MV-4-11 (cell line): ENCODE measurements at regions not wholly inside any gene's neighbourhood (a gene's known extent, or its start where the extent isn't known, plus 50 kb on each side); places are given as distances from the start of the nearest gene placed in this dataset.
"Not testable (repeated sequence)": the region's sequence is repeated elsewhere in the genome, so short reads cannot be mapped to it uniquely, and the experiment has no call there.

Experiments
- DNase-seq: peaks from one replicate; lab custom pipeline; 2025; lab: John Stamatoyannopoulos, UW

DNA sequence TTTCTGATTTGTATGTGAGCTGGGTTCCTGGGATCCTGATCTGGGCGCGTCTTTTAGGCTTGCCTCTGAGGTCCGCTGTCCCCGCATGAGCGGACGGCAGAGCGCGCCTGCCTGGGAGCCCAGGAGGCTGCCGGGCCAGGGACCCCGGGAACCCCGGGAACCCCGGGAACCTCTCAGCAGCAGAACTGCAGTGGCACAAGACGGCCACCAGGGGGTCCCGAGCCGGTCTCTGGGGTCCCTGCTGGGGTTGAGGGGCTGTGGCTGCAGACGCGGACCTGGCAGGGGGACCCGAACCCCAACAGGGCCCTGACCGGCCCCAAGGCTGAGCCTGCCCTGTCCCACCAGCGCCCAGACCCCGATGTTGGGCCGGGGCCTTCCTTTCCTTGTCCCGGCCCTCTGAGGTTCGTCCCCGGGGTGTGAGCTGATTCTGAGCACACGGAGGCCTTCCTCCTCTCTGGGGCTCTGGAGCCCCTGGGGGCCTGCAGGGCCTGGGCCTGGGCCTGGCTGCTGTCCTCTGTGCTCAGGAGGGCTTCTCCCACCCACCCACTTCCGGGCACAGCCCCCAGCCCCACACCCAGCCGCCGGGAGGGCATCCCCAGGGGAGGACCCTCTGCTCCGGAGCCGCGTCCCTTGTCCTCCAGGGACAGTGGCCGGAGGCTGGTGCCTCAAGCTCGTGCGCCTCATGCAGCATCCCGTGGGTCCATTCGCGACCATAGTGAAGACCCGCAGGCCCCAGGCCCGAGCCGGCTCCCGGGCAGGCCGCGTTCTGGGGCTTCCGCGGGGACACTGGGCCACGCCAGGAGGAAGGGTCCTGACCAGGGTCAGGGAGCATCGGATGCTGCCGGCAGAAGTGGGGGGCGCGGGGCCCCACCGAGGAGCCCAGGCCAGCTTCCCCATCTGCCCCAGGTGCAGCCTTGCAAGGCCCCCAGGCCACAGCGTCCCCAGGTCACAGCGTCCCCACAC, 152.9 kb downstream of the TMEM121 start:
- not testable (repeated sequence) for DNase-seq

GRCh38 chr14:105679959-105680735, 153.8 kb downstream of the TMEM121 start:
- DNase-seq = not testable (repeated sequence)

DNA sequence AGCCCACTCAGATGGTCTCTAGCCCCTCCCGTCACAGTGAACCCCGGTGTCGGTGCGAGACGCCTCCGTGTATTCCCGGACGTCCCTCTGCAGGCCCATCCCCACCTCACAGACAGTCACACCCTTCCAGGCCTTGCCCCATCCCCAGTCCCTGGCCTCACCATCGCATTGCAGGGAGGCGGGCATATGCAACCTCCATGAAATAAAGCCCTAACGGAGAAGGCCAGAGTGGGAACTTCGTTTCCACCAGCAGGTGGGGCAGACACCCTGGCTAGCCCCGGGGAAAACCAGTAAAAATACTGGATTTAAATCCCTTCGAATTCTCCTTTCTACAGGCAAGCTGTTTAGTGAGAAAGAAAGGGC, 154.3 kb downstream of the TMEM121 start:
- DNase-seq = not testable (repeated sequence)

DNA sequence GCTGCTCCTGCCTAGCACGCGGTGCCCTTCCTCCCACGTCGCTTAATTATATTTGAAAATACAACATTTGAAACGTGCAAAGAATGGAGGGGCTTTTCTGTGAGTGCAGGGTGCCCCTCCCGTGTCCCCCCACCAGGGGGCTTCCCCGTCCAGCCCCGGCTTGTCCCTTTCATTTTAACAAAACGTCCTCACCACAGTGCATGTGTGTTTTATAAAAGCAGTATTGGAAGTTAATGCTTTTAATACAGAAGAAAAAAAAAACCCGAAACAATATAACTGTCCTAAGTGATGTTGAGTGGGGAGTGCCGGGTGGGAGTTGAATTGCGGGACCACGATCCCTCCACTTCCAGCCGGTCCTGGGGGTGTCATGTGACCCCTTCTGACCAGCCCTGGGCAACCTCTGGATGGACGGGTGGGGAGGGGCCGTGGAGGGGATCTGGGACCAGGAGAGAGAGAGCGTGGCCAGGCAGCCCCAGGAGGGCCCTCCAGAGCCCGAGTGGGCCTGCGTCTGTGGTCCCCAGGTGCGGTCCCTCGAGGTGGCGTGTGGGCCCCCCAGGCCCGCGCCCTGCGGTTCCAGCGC, 155.3 kb downstream of the TMEM121 start:
- DNase-seq = not testable (repeated sequence)

- DNase-seq = not testable (repeated sequence)
Observed at GRCh38 chr14:105682442-105682841, 156.1 kb downstream of the TMEM121 start.

DNA sequence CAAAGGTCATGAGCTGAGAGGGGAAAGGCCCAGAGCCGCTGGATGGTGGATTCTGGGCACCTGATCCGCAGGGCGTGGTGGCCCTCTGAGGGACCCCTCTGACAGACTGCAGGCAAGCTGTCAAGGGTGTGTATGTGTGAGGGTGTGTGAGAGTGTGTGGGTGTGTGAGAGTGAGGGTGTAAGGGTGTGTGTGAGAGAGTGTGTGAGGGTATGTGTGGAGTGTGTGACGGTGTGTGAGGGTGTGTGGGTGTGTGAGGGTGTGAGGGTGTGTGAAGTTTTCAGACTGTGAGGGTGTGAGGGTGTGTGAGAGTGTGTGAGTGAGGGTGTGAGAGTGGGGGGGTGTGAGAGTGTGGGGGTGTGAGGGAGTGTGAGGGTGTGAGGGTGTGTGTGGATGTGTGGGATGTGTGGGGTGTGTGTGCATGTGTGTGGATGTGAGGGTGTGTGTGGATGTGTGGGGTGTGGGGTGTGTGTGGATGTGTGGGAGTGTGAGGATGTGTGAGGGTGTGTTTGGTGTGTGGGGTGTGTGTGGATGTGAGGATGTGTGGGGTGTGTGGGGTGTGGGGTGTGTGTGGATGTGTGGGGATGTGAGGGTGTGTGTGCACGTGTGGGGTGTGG, 156.7 kb downstream of the TMEM121 start:
- DNase-seq = no peak

- DNase-seq = not testable (repeated sequence)
Observed at GRCh38 chr14:105684056-105684455, 157.7 kb downstream of the TMEM121 start.

- DNase-seq = not testable (repeated sequence)
Observed at GRCh38 chr14:105684597-105684996, 158.2 kb downstream of the TMEM121 start.

GRCh38 chr14:105685003-105685402, 158.6 kb downstream of the TMEM121 start:
- DNase-seq = no peak

DNA sequence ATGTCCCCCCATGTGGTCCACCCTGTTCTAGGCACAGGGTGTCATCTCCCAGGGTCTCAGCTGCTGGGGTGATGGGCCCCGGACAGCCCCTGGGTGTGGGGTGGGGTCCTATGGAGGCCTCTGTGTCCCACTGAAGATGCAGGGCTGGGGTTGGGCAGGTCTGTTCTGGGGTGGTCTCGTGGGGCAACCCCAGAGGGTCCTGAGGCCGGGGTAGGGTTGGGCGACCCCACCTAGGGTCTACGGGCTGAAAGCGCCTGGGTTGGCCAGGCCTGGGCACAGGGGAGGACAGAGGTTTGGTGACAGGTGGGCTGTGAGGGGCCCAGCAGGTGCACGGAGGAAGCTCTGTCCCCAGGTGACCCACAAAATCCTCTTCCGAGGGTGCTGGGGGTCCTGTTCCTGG, 159.2 kb downstream of the TMEM121 start:
- not testable (repeated sequence) for DNase-seq

- not testable (repeated sequence) for DNase-seq
Observed at GRCh38 chr14:105686050-105686449, 159.7 kb downstream of the TMEM121 start.

- DNase-seq = not testable (repeated sequence)
Observed at GRCh38 chr14:105686462-105687170, 160.2 kb downstream of the TMEM121 start.

DNA sequence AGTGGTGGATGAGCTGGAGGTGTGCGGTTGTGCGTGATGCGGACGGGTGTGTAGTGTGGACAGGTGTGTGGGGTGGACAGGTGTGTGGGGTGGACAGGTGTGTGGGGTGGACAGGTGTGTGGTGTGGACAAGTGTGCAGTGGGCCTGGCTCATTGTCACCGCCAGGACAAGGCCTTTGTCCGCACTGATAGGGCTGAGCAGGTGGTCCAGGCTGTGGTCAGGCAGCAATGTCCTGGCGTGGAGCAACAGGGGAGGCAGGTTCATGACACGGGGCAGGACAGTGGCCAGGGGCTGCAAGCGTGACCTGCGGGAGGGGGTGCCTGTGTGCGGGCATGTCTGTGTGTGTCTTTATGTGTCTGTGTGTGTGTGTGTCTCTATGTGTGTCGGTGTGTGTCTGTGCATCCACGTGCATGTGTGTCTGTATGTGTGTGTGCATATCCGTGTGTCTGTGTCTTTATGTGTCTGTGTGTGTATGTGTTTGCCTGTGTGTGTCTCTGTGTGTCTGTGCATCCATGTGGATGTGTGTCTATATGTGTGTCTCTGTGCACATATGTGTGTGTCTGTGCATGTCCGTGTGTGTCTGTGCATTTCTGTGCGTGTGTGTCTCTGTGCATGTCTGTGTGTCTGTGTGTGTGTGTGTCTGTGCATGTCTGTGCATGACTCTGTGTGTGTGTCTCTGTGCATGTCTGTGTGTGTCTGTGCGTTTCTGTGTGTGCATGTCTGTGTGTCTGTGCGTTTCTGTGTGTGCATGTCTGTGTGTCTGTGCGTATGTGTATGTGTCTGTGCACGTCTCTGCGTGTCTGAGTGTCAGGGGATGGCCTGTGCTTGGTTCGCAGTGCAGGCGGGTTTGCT, 161.0 kb downstream of the TMEM121 start:
- DNase-seq = not testable (repeated sequence)

DNA sequence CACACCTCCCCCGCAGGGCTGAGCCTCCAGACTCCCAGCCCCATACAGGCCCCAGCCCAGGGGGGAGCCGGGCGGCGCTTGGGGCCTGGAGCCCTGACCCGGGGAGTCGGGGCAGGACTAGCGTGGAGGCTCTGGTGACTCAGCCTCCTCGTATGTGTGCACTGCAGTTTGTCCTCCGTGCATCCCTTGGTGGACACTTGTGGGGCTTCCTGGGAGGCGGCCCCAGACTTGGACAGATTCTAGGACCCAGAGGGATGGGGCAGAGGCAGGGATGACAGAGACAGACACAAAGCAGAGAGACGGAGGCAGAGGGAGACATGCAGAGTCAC, 161.6 kb downstream of the TMEM121 start:
- not testable (repeated sequence) for DNase-seq

DNA sequence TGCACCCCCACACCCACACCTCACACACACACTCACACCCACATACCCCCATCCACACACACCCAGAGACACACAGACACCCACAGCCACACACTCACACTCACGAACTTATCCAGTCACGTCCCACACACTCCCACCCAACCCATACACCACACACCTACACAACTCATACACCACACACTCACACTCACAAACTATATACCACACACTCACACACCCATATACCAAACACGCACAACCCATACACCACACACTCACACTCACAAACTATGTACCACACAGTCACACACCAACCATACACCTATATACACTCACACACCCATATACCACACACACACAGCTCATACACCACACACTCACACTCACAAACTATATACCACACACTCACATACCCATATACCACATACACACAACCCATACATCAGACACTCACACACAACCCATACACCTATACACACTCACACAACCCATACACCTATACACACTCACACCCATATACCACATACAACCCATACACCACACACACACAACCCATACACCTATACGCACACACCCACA, 162.4 kb downstream of the TMEM121 start:
- not testable (repeated sequence) for DNase-seq

- DNase-seq = no peak
Observed at GRCh38 chr14:105689722-105690121, 163.3 kb downstream of the TMEM121 start.

GRCh38 chr14:105690671-105691070, 164.3 kb downstream of the TMEM121 start:
- no peak for DNase-seq

DNA sequence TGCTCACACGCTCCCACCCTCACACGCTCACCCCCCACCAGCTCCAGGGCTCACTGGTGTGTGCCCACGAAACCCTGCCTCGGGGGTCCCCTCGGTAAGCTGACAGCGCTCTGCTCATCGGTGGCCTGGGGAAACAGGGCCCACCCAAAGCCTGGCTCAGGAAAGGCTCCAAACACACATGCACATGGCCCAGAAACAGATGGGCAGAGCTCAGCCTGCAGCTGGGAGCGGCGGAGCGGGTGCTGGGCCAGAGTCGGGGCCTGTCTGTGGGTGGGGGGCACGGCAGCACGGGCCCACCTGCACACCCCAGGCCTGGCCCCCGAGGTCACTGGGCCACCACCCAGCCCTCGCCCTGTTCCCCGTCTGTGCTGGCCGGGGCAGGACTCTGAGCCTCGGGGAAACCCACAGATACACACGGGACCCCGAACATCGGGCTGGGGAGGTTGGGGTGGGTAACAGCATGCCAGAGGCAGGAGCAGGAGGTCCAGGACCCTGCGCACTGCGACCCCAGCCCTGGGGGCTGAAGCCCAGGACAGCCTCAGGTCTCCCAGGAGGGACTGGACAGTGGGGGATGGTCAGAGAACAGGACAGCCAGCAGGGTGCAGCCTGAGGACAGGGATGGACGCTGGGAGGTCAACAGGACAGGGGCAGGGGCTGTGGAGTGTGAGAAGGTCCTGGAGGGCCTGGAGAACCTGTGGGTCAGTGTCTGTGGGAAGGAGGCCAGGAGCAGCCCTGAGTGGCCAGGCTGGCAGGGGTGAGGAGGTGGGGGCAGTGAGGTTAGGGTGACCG, 165.1 kb downstream of the TMEM121 start:
- DNase-seq = not testable (repeated sequence)

- DNase-seq = not testable (repeated sequence)
Observed at GRCh38 chr14:105692110-105692685, 165.8 kb downstream of the TMEM121 start.
